B cell (primary cell): ENCODE measurements at regions not wholly inside any gene's neighbourhood (a gene's known extent, or its start where the extent isn't known, plus 50 kb on each side); places are given as distances from the start of the nearest gene placed in this dataset.

Experiments
- ATAC-seq: fragments of 200-7000 bp; cut with Tn5 transposase; one replicate; pipeline ENCODE4 v1.10.0; 2021; ENCODE audit warnings: low read depth, mild to moderate bottlenecking, moderate number of reproducible peaks, moderate library complexity
- CTCF ChIA-PET: fragments of 350-600 bp; sonication (Branson Sonifier 250); formaldehyde crosslinking; loops from one replicate; lab custom pipeline; 2021; ENCODE audit warnings: antibody characterized with exemption, inconsistent platforms; lab: Charles Lee
- POLR2A ChIA-PET: fragments of 350-600 bp; sonication (Branson Sonifier 250); formaldehyde crosslinking; loops from one replicate; lab custom pipeline; 2021; ENCODE audit warnings: antibody characterized with exemption; lab: Charles Lee
- DNase-seq: peaks from one replicate; pipeline ENCODE4 v3.0.0; 2013
- H2AFZ ChIP-seq: 2 replicates; pipeline ENCODE4 v1.6.1; 2012; ENCODE audit warnings: mild to moderate bottlenecking, low read depth, low read length; ENCODE audit not compliant: insufficient read depth, poor library complexity, severe bottlenecking
- H3K27ac ChIP-seq, 2 donors: 1 replicate in 1 of 2; 2 replicates in 1 of 2; pipeline ENCODE4 v1.5.1; 2012 to 2013; ENCODE audit warnings: low read length in 2 of 2, mild to moderate bottlenecking in 2 of 2, moderate library complexity in 1 of 2
- H3K27me3 ChIP-seq, 4 experiments: fragments of 200-600 bp in 1 of 4; sonication (generic) in 1 of 4; replicated peaks in 1 of 4; 1 replicate in 2 of 4; 2 replicates in 2 of 4; pipeline versions ENCODE4 v1.6.1 to v1.7.0; 2013 to 2016; ENCODE audit warnings: low read length in 3 of 4, mild to moderate bottlenecking in 2 of 4, mixed read lengths in 1 of 4, moderate library complexity in 1 of 4; ENCODE audit not compliant: insufficient read depth in 4 of 4, control insufficient read depth in 3 of 4; ENCODE audit errors: control extremely low read depth in 1 of 4
- H3K36me3 ChIP-seq, 2 experiments: replicated peaks in 1 of 2; 1 replicate in 1 of 2; 2 replicates in 1 of 2; pipeline versions ENCODE4 v1.6.1 to v1.7.1; 2013; ENCODE audit warnings: low read length in 1 of 2; ENCODE audit not compliant: insufficient read depth in 2 of 2, control insufficient read depth in 1 of 2; ENCODE audit errors: control extremely low read depth in 1 of 2, extremely low read depth in 1 of 2
- H3K4me1 ChIP-seq, 2 donors: fragments of 200-600 bp in 1 of 2; sonication (generic) in 1 of 2; 1 replicate in 1 of 2; 2 replicates in 1 of 2; pipeline versions ENCODE4 v1.5.1 to v1.6.1; 2013 to 2017; ENCODE audit warnings: low read length in 2 of 2; ENCODE audit not compliant: control insufficient read depth in 2 of 2, insufficient read depth in 2 of 2
- H3K4me2 ChIP-seq: replicated peaks from 2 replicates; pipeline ENCODE3; 2012; ENCODE audit warnings: mild to moderate bottlenecking, low read depth, low read length; ENCODE audit not compliant: poor library complexity, severe bottlenecking
- H3K4me3 ChIP-seq, 5 experiments: fragments of 200-600 bp in 1 of 5; sonication (generic) in 1 of 5; 1 replicate in 3 of 5; 2 replicates in 2 of 5; pipeline versions ENCODE4 v1.5.1 to v1.7.0; 2011 to 2016; ENCODE audit warnings: low read length in 4 of 5, mild to moderate bottlenecking in 4 of 5, low read depth in 2 of 5, control low read depth in 1 of 5, moderate library complexity in 1 of 5; ENCODE audit not compliant: insufficient read depth in 1 of 5; ENCODE audit errors: control extremely low read depth in 1 of 5, extremely low read depth in 1 of 5
- H3K79me2 ChIP-seq: fragments of 200-600 bp; sonication (generic); one replicate; pipeline ENCODE4 v1.6.0; 2016; ENCODE audit warnings: low read length; ENCODE audit not compliant: control insufficient read depth, insufficient read depth
- H3K9ac ChIP-seq: fragments of 200-600 bp; sonication (generic); 2 replicates; pipeline ENCODE4 v1.6.1; 2017; ENCODE audit warnings: mild to moderate bottlenecking, low read length, moderate library complexity
- H3K9me3 ChIP-seq, 3 donors: one replicate each; pipeline versions ENCODE4 v1.6.1 to v1.7.1; 2013; ENCODE audit warnings: low read length in 2 of 3; ENCODE audit not compliant: control insufficient read depth in 2 of 3, insufficient read depth in 1 of 3; ENCODE audit errors: control extremely low read depth in 1 of 3
- H4K20me1 ChIP-seq: 2 replicates; pipeline ENCODE4 v1.6.0; 2012; ENCODE audit warnings: mild to moderate bottlenecking, low read length; ENCODE audit not compliant: insufficient read depth, control insufficient read depth, poor library complexity, severe bottlenecking
- H3K27ac Mint-ChIP-seq: one replicate; pipeline ENCODE4 v1.8.0; 2021; ENCODE audit warnings: mixed read lengths
- H3K27me3 Mint-ChIP-seq: one replicate; pipeline ENCODE4 v1.8.0; 2021; ENCODE audit warnings: mixed read lengths
- H3K4me1 Mint-ChIP-seq: one replicate; pipeline ENCODE4 v1.8.0; 2021; ENCODE audit warnings: mixed read lengths
- H3K4me3 Mint-ChIP-seq: one replicate; pipeline ENCODE4 v1.8.0; 2021; ENCODE audit warnings: mixed read lengths
- H3K9me3 Mint-ChIP-seq: one replicate; pipeline ENCODE4 v1.8.0; 2022; ENCODE audit warnings: mixed read lengths; ENCODE audit not compliant: insufficient read depth
- EZH2 ChIP-seq: IDR thresholded peaks from 2 replicates; pipeline ENCODE4 v1.6.1; 2012; ENCODE audit warnings: borderline replicate concordance, low read depth, mild to moderate bottlenecking, moderate library complexity, low read length; ENCODE audit not compliant: insufficient read depth, poor library complexity, severe bottlenecking
- WGBS: methylation state at CpG from one replicate; pipeline ENCODE4 v1.1.5; 2013; ENCODE audit warnings: missing lambda C conversion rate; ENCODE audit not compliant: insufficient coverage; 5-methylcytosine and 5-hydroxymethylcytosine counted together
- intact Hi-C: fragments of 100-400 bp; cut with micrococcal nuclease; formaldehyde crosslinking; loops from one replicate; pipeline ENCODE4 v1.10.0; 2022
- TF ChIP-seq, protein P1 (sequence below): fragments of 200-600 bp; IDR thresholded peaks from one replicate; pipeline ENCODE4 v1.8.0; 2022; ENCODE audit warnings: antibody characterized with exemption, mild to moderate bottlenecking

DNA sequence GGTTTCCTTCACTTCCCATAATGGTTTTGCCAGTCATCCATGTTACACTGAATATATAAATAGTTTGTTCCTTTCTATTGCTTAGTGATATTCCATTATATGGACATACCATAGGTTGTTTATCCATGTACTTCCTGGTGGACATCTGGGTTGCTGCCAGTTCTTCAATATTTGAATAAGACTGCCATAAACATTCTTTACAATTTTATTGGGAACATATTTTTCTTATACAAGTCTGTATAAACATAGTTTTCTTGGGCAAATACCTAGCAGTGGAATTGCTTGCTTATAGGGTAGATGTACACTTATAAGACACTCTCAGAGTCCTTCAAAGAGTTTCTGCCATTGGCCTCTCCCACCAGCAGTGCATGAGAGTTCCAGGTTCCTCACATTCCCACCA is 231.4 kb downstream of the OPA1 start:
- TF ChIP-seq EZH2 = no peak
- TF ChIP-seq, protein P1, sequence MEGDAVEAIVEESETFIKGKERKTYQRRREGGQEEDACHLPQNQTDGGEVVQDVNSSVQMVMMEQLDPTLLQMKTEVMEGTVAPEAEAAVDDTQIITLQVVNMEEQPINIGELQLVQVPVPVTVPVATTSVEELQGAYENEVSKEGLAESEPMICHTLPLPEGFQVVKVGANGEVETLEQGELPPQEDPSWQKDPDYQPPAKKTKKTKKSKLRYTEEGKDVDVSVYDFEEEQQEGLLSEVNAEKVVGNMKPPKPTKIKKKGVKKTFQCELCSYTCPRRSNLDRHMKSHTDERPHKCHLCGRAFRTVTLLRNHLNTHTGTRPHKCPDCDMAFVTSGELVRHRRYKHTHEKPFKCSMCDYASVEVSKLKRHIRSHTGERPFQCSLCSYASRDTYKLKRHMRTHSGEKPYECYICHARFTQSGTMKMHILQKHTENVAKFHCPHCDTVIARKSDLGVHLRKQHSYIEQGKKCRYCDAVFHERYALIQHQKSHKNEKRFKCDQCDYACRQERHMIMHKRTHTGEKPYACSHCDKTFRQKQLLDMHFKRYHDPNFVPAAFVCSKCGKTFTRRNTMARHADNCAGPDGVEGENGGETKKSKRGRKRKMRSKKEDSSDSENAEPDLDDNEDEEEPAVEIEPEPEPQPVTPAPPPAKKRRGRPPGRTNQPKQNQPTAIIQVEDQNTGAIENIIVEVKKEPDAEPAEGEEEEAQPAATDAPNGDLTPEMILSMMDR = no peak
- Histone ChIP-seq H3K4me1 (no peaks in the 10 kb centered on the region), H3K27ac (no peak overlapping the region), H3K9ac (no peak overlapping the region), H2AFZ (no peak overlapping the region), H3K9me3 (no peaks in the 10 kb centered on the region), H3K36me3 (no peaks in the 10 kb centered on the region), H4K20me1 (no peaks in the 10 kb centered on the region), H3K4me3 (no peak overlapping the region), H3K79me2 (no peaks in the 10 kb centered on the region), H3K27me3 (no peaks in the 10 kb centered on the region), H3K4me2 (no peak overlapping the region)
- Mint-ChIP-seq H3K27ac (no peak overlapping the region), H3K4me1 (peaks cover under 1% of the 10 kb centered on the region), H3K9me3 (no peaks in the 10 kb centered on the region), H3K4me3 (no peak overlapping the region), H3K27me3 (peaks cover 20% of the 10 kb centered on the region)
- intact Hi-C loops = no loop called here
- ChIA-PET CTCF (no interaction called here), POLR2A (no interaction called here)
- no peak for ATAC-seq
- DNase-seq = no peak

DNA sequence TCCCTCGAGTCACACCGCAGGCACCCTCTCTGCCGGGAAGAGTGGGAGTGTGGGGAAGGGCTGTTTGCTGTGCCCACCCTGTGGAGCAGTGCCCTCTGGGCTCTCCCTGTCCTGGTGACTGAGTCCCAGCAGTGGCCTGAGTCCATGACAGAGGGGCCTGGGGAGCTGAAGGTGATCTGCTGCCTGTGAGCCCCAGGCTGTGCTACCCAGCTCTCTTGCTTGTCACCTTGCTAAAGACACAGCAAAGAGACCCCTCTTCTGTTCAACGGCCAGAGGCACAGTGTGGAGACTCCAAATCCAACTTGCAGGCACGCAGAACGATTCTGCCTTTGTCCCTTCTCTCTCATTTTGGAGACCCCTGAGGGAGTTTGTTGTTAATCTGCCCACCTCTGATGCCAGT is 232.6 kb downstream of the OPA1 start:
- no peaks in the 10 kb centered on the region for H3K9me3 ChIP-seq
- H2AFZ ChIP-seq = no peak overlapping the region
- H3K27ac ChIP-seq = no peak overlapping the region
- no peak overlapping the region for H3K4me3 ChIP-seq
- peaks cover 2% of the 10 kb centered on the region for H3K4me1 Mint-ChIP-seq
- POLR2A ChIA-PET = no interaction called here
- intact Hi-C loops = no loop called here
- no peaks in the 10 kb centered on the region for H3K79me2 ChIP-seq
- DNase-seq (no peak), ATAC-seq (no peak)
- no peaks in the 10 kb centered on the region for H4K20me1 ChIP-seq
- peaks cover 18% of the 10 kb centered on the region for H3K27me3 Mint-ChIP-seq
- H3K9ac ChIP-seq = no peak overlapping the region
- no peaks in the 10 kb centered on the region for H3K27me3 ChIP-seq
- CTCF ChIA-PET = no interaction called here
- no peaks in the 10 kb centered on the region for H3K9me3 Mint-ChIP-seq
- no peak overlapping the region for H3K4me3 Mint-ChIP-seq
- TF ChIP-seq, protein P1 = no peak
- no peak for TF ChIP-seq EZH2
- no peak overlapping the region for H3K4me2 ChIP-seq
- no peak overlapping the region for H3K27ac Mint-ChIP-seq
- H3K36me3 ChIP-seq = no peaks in the 10 kb centered on the region
- H3K4me1 ChIP-seq = no peaks in the 10 kb centered on the region
- 83% methylated on average over 4 of the region's 6 CpGs for WGBS
